Middle frontal gyrus (tissue), 1 donor: ENCODE measurements at regions not wholly inside any gene's neighbourhood (a gene's known extent, or its start where the extent isn't known, plus 50 kb on each side); places are given as distances from the start of the nearest gene placed in this dataset.

ENCODE experiments used
- DNase-seq: peaks from one replicate; pipeline ENCODE4 v3.0.0-alpha.2; 2015; ENCODE audit warnings: low spot score; ENCODE audit errors: extremely low spot score

DNA sequence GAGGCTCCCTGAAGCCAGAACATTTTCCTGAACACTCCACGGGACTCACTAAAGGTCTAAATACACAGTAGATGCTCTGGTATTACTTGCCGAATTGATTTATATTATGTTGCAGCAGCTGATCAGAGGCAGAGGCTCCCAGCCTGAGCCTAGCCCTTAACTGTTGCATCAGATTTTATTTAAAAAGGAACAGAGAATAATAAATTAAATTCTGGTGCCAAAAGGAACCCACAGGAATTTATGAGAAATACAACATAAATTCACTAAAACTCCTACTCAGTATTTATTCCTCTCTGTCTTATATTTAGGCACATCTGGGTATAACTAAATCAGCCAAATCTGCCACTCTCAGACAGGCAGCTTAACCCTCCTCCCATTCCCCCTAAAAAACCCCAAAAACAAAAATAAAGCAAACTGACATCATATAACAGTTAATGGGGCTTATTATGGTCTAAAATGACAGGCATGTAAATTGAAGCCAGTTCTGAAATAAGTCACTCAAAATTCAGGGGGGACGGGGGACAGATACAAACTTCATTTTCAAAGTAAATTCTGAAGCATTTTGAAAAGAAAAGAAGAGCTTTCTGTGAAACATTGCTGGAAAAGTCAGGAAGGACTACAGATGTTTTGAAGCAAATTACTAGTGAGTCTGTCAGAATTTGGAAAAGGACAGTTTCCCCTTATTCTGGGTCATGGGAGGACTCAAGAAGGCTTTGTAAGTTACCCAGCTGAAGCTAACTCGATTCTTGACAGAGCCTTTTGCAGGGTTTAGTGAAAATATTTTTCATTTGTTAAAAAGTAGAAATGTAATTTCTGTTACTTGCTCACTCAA lies 53.8 kb upstream of the CORO2B start:
- no peak for DNase-seq

GRCh38 chr15:68525815-68526214 lies 53.0 kb upstream of the CORO2B start:
- DNase-seq = no peak

DNA sequence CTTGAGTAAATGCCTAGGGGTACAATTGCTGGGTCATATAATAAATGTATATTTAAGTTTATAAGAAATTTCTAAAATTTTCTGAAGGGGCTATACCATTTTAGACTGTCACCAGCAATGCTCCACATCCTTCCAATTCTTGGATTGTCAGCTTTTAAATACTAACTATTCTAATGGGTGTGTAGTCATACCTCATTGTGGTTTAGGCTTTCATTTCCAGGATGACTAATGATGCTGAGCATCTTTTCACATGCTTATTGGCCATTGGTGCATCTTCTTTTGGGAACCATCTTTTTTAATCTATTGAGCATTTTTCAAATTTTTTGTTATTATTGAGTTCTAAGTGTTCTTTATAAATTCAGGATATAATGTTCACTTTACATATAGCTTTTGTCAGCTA lies 52.5 kb upstream of the CORO2B start:
- no peak for DNase-seq

DNA sequence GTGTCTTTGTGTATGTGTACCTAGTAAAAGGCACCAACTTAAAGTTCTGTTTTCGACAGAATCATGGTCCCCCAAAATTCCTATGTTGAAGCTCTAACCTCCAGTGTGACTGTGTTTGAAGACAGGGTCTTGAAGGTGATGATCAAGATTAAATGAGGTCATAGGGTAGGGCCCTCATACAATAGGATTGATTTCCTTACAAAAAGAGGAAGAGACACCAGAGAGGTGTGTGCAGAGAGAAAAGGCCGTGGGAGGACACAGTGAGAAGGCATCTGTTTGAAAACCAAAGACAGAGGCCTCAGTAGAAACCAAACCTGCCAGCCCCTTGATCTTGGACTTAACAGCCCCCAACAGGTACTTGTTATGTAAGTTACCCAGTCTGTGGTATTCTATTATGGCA lies 52.0 kb upstream of the CORO2B start:
- no peak for DNase-seq

- no peak for DNase-seq
Observed at GRCh38 chr15:68528626-68529290, 50.0 kb upstream of the CORO2B start.
